ENCODE measurements at regions not wholly inside any gene's neighbourhood (a gene's known extent, or its start where the extent isn't known, plus 50 kb on each side); places are given as distances from the start of the nearest gene placed in this dataset.
"Not testable (repeated sequence)": the region's sequence is repeated elsewhere in the genome, so short reads cannot be mapped to it uniquely, and the experiment has no call there.

GRCh38 chr17:15849054-15849453 is 95.9 kb upstream of the ADORA2B start:
- not testable (repeated sequence) for TF ChIP-seq POLR2A, CTCF (IDR thresholded peaks at IDR 0.05)

Measured in prostate gland (tissue), 2 donors.